Amniotic stem cell (primary cell): ENCODE measurements at regions not wholly inside any gene's neighbourhood (a gene's known extent, or its start where the extent isn't known, plus 50 kb on each side); places are given as distances from the start of the nearest gene placed in this dataset.
"Not testable (repeated sequence)": the region's sequence is repeated elsewhere in the genome, so short reads cannot be mapped to it uniquely, and the experiment has no call there.

Source experiments
- DNase-seq: peaks from one replicate; lab custom pipeline; 2025; lab: John Stamatoyannopoulos, UW

GRCh38 chr9:81741103-81741502, 51.8 kb upstream of the TLE1 start:
- no peak for DNase-seq

GRCh38 chr9:81748091-81748490, 58.7 kb upstream of the TLE1 start:
- no peak for DNase-seq

- no peak for DNase-seq
Observed at GRCh38 chr9:81753436-81753835, 64.1 kb upstream of the TLE1 start.

GRCh38 chr9:81754245-81754644, 64.9 kb upstream of the TLE1 start:
- DNase-seq = no peak

- DNase-seq = no peak
Observed at GRCh38 chr9:81755721-81756120, 66.4 kb upstream of the TLE1 start.

GRCh38 chr9:81756561-81756960, 67.2 kb upstream of the TLE1 start:
- no peak for DNase-seq

GRCh38 chr9:81758123-81758797, 68.9 kb upstream of the TLE1 start:
- no peak for DNase-seq

GRCh38 chr9:81759680-81760215, 70.4 kb upstream of the TLE1 start:
- DNase-seq = peak; percentile 90

GRCh38 chr9:81767921-81768320, 78.6 kb upstream of the TLE1 start:
- no peak for DNase-seq

GRCh38 chr9:81771571-81771970, 82.2 kb upstream of the TLE1 start:
- DNase-seq = no peak

- DNase-seq = no peak
Observed at GRCh38 chr9:81772144-81772543, 82.8 kb upstream of the TLE1 start.

GRCh38 chr9:81776390-81776789, 87.0 kb upstream of the TLE1 start:
- DNase-seq = no peak

GRCh38 chr9:81776834-81777233, 87.5 kb upstream of the TLE1 start:
- DNase-seq = no peak

- DNase-seq = no peak
Observed at GRCh38 chr9:81777482-81777881, 88.1 kb upstream of the TLE1 start.

GRCh38 chr9:81782313-81782995, 93.1 kb upstream of the TLE1 start:
- no peak for DNase-seq

- DNase-seq = peak; percentile 80
Observed at GRCh38 chr9:81787747-81788632, 98.6 kb upstream of the TLE1 start.

GRCh38 chr9:81789721-81790120, 100.4 kb upstream of the TLE1 start:
- DNase-seq = no peak

GRCh38 chr9:81790166-81790565, 100.8 kb upstream of the TLE1 start:
- no peak for DNase-seq

GRCh38 chr9:81791076-81791475, 101.7 kb upstream of the TLE1 start:
- no peak for DNase-seq

GRCh38 chr9:81798606-81799005, 109.3 kb upstream of the TLE1 start:
- no peak for DNase-seq

GRCh38 chr9:81801190-81801589, 111.8 kb upstream of the TLE1 start:
- DNase-seq = no peak

GRCh38 chr9:81804306-81804705, 115.0 kb upstream of the TLE1 start:
- DNase-seq = no peak

GRCh38 chr9:81811688-81812087, 116.5 kb upstream of the SPATA31D4 start:
- DNase-seq = not testable (repeated sequence)
